ENCODE measurements at regions not wholly inside any gene's neighbourhood (a gene's known extent, or its start where the extent isn't known, plus 50 kb on each side); places are given as distances from the start of the nearest gene placed in this dataset.

GRCh38 chr17:15092261-15092660 lies 172.9 kb downstream of the PMP22 start:
- TF ChIP-seq CTCF (IDR thresholded peaks at IDR 0.05): no peak
- TF ChIP-seq POLR2A (IDR thresholded peaks at IDR 0.05): no peak
